Calu3 (cell line): ENCODE measurements at regions not wholly inside any gene's neighbourhood (a gene's known extent, or its start where the extent isn't known, plus 50 kb on each side); places are given as distances from the start of the nearest gene placed in this dataset.
"Not testable (repeated sequence)": the region's sequence is repeated elsewhere in the genome, so short reads cannot be mapped to it uniquely, and the experiment has no call there.

Source experiments
- BruUV-seq: library from RNA; stranded (reverse); fragments of 400-500 nt; replicated peaks from 2 replicates; lab custom pipeline; 2021; lab: Mats Ljungman, UMichigan
- CTCF ChIA-PET: fragments of 300-600 bp; sonication (Branson Sonifier 250); formaldehyde crosslinking; loops from one replicate; lab custom pipeline; 2022; ENCODE audit warnings: antibody characterized with exemption; lab: Charles Lee
- DNase-seq: peaks from one replicate; pipeline ENCODE4 v3.0.0; 2022
- H3K27ac Mint-ChIP-seq: one replicate; pipeline ENCODE4 v1.8.0; 2022; ENCODE audit warnings: mixed read lengths; ENCODE audit not compliant: unreplicated experiment
- H3K27me3 Mint-ChIP-seq: one replicate; pipeline ENCODE4 v1.8.0; 2022; ENCODE audit warnings: mixed read lengths; ENCODE audit not compliant: unreplicated experiment
- H3K36me3 Mint-ChIP-seq: one replicate; pipeline ENCODE4 v1.8.0; 2022; ENCODE audit warnings: mild to moderate bottlenecking, moderate library complexity, mixed read lengths; ENCODE audit not compliant: insufficient read depth, unreplicated experiment
- H3K4me1 Mint-ChIP-seq: one replicate; pipeline ENCODE4 v1.8.0; 2022; ENCODE audit warnings: mild to moderate bottlenecking, low read depth, mixed read lengths; ENCODE audit not compliant: unreplicated experiment
- H3K4me3 Mint-ChIP-seq: one replicate; pipeline ENCODE4 v1.8.0; 2022; ENCODE audit warnings: mild to moderate bottlenecking, low read depth, moderate library complexity, mixed read lengths; ENCODE audit not compliant: unreplicated experiment
- H3K9me3 Mint-ChIP-seq: one replicate; pipeline ENCODE4 v1.8.0; 2022; ENCODE audit warnings: low read depth, mixed read lengths; ENCODE audit not compliant: unreplicated experiment
- intact Hi-C: fragments of 100-400 bp; cut with micrococcal nuclease; formaldehyde crosslinking; loops from one replicate; pipeline ENCODE4 v1.10.0; 2022; ENCODE audit not compliant: unreplicated experiment
- TF ChIP-seq, protein P1 (sequence below): fragments of 200-600 bp; IDR thresholded peaks from one replicate; pipeline ENCODE4 v1.8.0; 2022; ENCODE audit warnings: antibody characterized with exemption; ENCODE audit not compliant: unreplicated experiment

DNA sequence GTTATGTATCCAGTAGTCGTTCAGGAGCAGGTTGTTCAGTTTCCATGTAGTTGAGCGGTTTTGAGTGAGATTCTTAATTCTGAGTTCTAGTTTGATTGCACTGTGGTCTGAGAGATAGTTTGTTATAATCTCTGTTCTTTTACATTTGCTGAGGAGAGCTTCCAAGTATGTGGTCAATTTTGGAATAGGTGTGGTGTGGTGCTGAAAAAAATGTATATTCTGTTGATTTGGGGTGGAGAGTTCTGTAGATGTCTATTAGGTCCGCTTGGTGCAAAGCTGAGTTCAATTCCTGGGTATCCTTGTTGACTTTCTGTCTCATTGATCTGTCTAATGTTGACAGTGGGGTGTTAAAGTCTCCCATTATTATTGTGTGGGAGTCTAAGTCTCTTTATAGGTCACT lies 68.6 kb upstream of the IZUMO1R start:
- H3K27me3 Mint-ChIP-seq, H3K9me3 Mint-ChIP-seq, CTCF ChIA-PET, H3K4me3 Mint-ChIP-seq, H3K36me3 Mint-ChIP-seq, H3K4me1 Mint-ChIP-seq, H3K27ac Mint-ChIP-seq, intact Hi-C loops, BruUV-seq, DNase-seq: not testable (repeated sequence)

DNA sequence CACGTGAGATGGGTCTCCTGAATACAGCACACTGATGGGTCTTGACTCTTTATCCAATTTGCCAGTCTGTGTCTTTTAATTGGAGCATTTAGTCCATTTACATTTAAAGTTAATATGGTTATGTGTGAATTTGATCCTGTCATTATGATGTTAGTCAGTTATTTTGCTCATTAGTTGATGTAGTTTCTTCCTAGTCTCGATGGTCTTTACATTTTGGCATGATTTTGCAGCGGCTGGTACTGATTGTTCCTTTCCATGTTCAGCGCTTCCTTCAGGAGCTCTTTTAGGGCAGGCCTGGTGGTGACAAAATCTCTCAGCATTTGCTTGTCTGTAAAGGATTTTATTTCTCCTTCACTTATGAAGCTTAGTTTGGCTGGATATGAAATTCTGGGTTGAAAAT lies 68.0 kb upstream of the IZUMO1R start:
- BruUV-seq, H3K27ac Mint-ChIP-seq, H3K4me1 Mint-ChIP-seq, CTCF ChIA-PET, DNase-seq, H3K4me3 Mint-ChIP-seq, H3K9me3 Mint-ChIP-seq, intact Hi-C loops, H3K27me3 Mint-ChIP-seq, H3K36me3 Mint-ChIP-seq: not testable (repeated sequence)

DNA sequence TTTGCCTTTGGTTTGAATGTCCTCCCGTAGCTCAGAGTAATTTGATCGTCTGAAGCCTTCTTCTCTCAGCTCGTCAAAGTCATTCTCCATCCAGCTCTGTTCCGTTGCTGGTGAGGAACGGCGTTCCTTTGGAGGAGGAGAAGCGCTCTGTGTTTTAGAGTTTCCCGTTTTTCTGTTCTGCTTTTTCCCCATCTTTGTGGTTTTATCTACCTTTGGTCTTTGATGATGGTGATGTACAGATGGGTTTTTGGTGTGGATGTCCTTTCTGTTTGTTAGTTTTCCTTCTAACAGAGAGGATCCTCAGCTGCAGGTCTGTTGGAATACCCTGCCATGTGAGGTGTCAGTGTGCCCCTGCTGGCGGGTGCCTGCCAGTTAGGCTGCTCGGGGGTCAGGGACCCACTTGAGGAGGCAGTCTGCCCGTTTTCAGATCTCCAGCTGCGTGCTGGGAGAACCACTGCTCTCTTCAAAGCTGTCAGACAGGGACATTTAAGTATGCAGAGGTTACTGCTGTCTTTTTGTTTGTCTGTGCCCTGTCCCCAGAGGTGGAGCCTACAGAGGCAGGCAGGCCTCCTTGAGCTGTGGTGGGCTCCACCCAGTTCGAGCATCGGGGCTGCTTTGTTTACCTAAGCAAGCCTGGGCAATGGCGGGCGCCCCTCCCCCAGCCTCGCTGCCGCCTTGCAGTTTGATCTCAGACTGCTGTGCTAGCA lies 66.8 kb upstream of the IZUMO1R start:
- H3K36me3 Mint-ChIP-seq, CTCF ChIA-PET, H3K27me3 Mint-ChIP-seq, intact Hi-C loops, H3K4me1 Mint-ChIP-seq, BruUV-seq, H3K27ac Mint-ChIP-seq, H3K9me3 Mint-ChIP-seq, H3K4me3 Mint-ChIP-seq: not testable (repeated sequence)
- DNase-seq = peak; percentile 26

DNA sequence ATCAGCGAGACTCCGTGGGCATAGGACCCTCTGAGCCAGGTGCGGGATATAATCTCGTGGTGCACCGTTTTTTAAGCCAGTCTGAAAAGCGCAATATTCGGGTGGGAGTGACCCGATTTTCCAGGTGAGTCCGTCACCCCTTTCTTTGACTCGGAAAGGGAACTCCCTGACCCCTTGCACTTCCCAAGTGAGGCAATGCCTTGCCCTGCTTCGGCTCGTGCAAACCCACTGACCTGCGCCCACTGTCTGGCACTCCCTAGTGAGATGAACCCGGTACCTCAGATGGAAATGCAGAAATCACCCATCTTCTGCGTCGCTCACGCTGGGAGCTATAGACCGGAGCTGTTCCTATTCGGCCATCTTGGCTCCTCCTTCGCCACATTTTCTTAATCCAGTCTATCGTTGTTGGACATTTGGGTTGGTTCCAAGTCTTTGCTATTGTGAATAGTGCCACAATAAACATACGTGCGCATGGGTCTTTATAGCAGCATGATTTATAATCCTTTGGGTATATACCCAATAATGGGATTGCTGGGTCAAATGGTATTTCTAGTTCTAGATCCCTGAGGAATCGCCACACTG lies 66.1 kb upstream of the IZUMO1R start:
- H3K9me3 Mint-ChIP-seq, BruUV-seq, H3K27me3 Mint-ChIP-seq, CTCF ChIA-PET, H3K27ac Mint-ChIP-seq, intact Hi-C loops, H3K4me3 Mint-ChIP-seq, H3K36me3 Mint-ChIP-seq, H3K4me1 Mint-ChIP-seq: not testable (repeated sequence)
- peak; percentile 5 for DNase-seq

DNA sequence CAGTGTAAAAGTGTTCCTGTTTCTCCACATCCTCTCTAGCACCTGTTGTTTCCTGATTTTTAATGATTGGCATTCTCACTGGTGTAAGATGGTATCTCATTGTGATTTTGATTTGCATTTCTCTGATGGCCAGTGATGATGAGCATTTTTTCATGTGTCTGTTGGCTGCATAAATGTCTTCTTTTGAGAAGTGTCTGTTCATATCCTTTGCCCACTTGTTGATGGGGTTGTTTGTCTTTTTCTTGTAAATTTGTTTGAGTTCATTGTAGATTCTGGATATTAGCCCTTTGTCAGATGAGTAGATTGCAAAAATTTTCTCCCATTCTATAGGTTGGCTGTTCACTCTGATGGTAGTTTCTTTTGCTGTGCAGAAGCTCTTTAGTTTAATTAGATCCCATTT lies 65.6 kb upstream of the IZUMO1R start:
- BruUV-seq, H3K27me3 Mint-ChIP-seq, H3K4me1 Mint-ChIP-seq, intact Hi-C loops, CTCF ChIA-PET, H3K4me3 Mint-ChIP-seq, H3K9me3 Mint-ChIP-seq, H3K36me3 Mint-ChIP-seq, H3K27ac Mint-ChIP-seq, DNase-seq: not testable (repeated sequence)

DNA sequence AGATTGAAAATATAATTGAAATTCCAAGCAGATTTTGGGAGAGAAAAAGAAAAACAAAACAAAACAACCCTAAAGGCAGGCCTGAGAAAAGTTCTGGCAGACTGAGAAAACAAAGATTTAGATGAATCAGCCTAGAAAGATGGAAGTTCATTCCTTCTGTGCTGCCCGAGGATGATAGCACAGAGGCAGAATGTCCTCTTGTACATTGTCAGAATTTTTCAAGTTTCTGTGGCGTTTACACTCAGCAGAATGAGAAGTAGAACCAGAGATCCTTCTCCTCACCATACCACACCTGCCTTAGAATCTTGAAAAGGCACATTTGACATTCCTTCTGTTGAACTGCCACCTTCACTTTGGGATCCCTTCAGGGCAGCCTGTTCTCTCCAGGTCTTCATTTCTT lies 62.5 kb upstream of the IZUMO1R start:
- intact Hi-C loops = no loop called here
- CTCF ChIA-PET = no interaction called here
- Mint-ChIP-seq H3K4me1 (no peaks in the 10 kb centered on the region), H3K4me3 (no peak overlapping the region), H3K9me3 (no peaks in the 10 kb centered on the region), H3K27ac (no peak overlapping the region), H3K36me3 (no peaks in the 10 kb centered on the region), H3K27me3 (peaks cover 14% of the 10 kb centered on the region)
- TF ChIP-seq, protein P1, sequence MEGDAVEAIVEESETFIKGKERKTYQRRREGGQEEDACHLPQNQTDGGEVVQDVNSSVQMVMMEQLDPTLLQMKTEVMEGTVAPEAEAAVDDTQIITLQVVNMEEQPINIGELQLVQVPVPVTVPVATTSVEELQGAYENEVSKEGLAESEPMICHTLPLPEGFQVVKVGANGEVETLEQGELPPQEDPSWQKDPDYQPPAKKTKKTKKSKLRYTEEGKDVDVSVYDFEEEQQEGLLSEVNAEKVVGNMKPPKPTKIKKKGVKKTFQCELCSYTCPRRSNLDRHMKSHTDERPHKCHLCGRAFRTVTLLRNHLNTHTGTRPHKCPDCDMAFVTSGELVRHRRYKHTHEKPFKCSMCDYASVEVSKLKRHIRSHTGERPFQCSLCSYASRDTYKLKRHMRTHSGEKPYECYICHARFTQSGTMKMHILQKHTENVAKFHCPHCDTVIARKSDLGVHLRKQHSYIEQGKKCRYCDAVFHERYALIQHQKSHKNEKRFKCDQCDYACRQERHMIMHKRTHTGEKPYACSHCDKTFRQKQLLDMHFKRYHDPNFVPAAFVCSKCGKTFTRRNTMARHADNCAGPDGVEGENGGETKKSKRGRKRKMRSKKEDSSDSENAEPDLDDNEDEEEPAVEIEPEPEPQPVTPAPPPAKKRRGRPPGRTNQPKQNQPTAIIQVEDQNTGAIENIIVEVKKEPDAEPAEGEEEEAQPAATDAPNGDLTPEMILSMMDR = no peak
- no peak for DNase-seq
- BruUV-seq = no TSS peak
